HG03095 (cell line): ENCODE measurements at regions not wholly inside any gene's neighbourhood (a gene's known extent, or its start where the extent isn't known, plus 50 kb on each side); places are given as distances from the start of the nearest gene placed in this dataset.
"Not testable (repeated sequence)": the region's sequence is repeated elsewhere in the genome, so short reads cannot be mapped to it uniquely, and the experiment has no call there.

Experiments
- ATAC-seq: cut with Tn5 transposase; IDR thresholded peaks from one replicate; pipeline ENCODE4 v1.9.1; 2021; ENCODE audit warnings: moderate library complexity; ENCODE audit not compliant: unreplicated experiment

DNA sequence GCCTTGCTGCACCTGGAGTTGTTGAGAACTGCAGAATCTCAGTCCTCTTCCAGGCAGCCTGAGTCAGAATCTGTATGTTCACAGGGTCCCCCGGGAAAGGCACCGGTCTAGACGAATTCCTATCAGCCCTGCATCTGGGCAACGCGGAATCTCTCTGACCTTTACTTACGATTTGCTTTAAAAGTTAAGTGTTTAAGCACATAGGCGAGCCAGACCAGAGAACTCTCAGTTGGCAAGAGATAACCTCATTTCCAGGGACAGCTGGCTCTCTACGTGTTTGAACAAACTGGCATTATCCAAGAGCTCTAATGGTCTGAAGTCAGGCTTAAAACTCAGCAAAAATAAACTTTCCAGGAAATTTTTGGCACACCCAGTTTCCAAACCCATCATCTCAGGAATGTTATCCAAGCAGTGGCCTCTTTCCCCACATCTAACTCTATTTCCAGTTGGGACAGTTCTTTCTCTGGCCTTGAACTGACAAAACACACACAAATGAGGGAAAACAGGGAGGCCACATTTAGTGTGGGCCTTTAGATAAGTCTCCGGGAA is 53.4 kb downstream of the HES1 start:
- no peak for ATAC-seq

DNA sequence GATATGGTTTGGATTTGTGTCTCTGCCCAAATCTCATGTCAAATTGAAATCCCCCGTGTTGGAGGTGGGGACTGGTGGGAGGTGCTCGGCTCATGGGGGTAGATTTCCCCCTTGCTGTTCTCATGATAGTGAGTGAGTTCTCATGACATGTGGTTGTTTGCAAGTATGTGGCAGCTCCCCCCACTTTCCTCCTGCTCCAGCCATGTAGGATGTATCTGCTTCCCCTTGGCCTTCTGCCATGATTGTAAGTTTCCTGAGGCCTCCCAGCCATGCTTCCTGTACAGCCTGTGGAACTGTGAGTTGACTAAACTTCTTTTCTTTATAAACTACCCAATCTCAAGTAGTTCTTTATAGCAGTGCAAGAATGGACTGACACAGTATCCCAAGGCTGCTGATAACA is 55.9 kb downstream of the HES1 start:
- not testable (repeated sequence) for ATAC-seq

DNA sequence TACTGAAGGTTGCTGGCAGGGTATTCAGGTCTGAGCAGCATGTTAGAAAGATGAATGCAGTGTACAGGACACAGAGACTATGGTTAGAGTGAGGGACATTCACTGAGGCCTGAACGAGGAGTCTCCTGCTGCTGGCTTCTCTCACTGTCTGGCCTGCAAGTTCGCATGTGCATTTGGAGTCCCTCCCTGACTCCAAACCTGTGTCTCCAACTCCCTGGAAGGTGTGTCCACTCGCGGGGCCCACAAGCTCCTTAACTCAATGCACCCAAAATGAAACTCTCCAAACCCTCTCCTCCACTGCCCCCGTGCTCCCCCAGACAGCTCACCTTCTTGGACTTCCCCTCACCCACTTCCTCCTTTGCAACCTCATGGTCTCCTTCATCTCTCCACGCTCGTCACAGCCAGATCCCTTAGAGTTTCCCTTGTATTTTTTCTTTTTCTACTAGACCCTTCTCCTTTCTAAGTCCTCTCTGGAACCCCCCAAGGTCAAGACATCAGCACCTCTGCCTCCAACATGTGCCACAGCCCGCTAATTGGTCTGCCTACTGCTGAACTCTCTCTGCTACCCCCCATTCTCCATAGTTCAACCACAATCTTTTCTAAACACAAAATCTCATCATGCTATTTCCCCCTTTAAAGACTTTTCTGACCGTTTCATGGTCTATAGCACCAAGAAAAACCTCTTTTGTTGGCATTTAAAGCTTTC is 58.3 kb downstream of the HES1 start:
- no peak for ATAC-seq

DNA sequence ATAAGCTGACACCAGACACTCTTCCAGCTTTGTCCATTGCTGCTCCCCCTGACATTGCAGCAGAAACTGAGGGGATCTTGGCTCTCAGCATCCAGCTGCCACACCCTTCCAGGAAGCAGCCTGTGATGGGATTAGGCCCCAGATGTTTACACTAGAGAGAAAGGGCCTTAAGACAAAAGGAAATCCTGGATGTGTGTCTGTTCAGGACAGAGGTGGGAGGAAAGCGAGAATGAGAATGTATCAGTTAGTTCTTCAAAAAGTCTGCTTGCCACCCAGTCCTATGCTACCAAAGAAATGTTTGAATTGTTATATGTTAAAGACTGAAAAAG is 58.8 kb downstream of the HES1 start:
- no peak for ATAC-seq

DNA sequence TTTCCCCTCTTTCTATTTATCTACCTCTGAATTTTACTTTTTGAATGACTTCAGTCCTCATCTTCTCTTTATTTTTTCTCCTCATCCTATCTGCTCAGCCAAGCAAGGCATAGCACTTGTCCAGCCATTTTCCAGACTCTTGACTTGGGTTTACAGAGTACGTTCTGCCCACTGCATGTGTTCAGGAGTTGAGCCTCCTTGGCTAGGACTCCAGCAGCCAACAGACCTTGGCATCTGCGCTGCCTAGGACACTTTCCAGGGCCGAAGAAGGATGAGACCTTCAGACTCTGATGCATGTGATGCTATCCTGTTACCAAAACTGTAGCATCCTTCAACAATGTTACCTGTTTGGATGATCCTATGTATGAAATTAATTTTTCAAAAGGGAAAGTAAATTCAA is 59.7 kb downstream of the HES1 start:
- ATAC-seq, result no peak

DNA sequence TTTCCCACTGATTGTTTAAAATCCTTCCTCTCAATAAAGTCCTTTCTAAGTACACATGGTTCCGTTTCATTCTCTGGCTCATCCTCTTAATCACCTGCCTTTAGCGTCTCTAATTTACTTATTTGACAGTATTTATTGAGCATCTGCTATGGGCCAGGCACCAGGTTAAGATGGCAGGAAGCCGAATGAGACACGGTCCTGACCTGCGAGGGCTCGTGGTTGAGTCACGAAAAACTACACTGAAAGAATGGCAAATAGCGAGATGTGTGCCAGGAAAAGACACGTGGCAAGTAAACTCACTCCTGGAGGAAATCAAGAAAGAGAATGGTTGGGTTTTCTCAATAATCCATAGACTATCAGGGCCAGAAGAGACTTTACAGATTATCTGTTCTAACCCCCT is 60.9 kb downstream of the HES1 start:
- ATAC-seq, result no peak

DNA sequence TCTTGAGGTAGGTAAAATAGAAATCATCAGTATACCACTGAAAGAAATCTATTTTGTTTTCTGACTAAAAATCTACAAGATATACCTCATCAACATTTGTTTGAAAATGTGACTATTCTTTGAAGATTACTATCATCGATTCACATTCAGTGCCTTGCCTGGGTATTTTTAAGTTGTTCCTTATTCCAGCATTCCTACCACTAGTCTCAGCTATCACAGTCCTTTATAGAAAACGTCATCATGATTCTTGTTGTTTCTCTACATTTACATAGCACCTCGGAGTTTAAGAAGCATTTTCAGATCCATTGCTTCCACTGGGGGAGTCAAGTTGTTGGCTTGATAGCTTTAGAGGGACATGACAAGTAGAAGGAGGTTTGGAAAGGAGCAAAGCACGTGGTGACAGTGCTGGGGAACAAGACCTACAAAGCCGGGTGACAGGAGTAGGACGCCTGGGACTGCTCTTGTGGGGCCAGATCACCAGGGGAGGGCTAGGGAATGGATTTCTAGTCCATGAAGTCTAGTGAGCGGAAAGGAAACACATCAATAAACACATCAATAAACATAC is 61.5 kb downstream of the HES1 start:
- ATAC-seq, result no peak

DNA sequence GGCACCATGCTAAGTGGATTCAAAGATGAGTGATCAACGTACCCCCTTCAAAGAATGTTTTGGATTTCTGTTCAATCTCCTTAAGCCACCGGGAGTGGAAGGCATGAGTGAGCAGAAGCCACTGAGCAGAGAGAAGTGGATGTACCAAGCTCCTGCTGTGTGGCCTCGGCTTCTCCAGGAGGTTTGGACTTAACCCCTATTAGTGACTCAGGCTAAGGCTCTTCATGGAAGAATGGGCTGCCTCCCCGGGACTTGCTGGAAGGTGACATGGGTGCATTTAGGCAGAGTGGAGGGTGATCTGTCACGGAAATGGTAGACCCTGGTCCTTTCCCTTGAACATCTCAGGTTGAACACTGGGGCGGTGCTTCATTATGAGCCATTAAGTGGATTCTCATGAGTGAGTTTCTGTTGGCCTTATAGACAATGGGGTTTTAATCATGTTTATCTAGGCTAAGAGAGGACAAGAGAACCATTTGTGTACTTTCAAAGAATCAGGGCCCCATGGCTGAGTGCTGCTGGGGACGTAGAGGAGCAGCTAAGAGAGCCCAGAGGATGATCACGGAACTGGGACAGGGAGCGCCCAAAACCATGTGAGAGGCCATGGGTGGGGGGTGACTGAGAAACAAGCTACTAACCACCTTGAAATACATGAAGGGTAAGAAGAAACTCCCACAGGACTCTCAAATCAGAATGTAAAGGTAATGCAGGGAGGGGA is 62.2 kb downstream of the HES1 start:
- no peak for ATAC-seq

DNA sequence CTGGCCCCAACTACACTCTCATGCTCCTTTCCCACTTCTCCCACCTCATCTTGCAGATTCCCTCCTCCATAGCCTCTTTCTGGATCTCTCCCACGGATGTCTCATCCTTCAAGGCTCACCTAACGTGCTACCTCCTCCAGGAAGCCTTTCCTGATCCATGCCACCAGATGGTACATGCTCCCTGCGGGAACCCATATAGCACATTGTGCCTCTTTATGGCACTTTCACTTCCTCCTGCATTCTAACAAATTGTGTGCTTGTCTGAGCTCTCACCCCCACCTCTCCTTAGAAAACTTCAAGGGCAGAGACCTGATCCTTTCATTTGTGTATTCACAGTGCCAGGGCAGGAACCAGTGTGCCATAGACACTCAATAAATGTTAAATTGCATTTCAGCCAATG is 63.0 kb downstream of the HES1 start:
- ATAC-seq, result no peak

DNA sequence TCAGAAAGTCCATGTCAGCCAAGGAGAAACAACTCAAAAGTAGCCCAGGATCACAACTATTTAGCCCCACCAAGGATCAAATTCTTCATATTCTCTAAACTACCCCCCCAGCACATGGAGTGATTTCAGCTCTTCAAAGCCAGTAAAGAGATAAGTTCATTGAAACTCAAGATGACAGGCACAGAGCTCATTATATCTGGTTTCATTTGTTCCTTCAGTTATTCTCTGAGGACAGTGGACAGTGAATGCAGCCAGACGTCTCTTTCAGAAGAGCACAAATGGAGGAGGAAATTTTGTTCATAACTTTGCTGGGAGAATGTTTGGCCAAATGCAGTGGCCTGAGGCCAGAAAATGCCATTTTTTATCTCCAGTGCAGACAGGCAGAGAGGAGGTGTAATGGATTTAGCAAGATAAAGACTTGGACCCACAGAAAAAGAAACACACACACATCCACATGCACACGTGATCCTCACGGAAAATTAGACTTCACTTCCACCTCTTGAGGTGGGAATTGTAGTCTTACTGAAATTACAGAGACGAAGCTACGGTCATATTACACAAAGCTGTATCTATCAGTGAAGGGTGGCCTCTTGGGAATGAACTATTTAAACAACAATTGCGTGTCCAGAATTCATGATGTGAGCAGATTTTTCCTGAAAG is 64.6 kb downstream of the HES1 start:
- no peak for ATAC-seq

DNA sequence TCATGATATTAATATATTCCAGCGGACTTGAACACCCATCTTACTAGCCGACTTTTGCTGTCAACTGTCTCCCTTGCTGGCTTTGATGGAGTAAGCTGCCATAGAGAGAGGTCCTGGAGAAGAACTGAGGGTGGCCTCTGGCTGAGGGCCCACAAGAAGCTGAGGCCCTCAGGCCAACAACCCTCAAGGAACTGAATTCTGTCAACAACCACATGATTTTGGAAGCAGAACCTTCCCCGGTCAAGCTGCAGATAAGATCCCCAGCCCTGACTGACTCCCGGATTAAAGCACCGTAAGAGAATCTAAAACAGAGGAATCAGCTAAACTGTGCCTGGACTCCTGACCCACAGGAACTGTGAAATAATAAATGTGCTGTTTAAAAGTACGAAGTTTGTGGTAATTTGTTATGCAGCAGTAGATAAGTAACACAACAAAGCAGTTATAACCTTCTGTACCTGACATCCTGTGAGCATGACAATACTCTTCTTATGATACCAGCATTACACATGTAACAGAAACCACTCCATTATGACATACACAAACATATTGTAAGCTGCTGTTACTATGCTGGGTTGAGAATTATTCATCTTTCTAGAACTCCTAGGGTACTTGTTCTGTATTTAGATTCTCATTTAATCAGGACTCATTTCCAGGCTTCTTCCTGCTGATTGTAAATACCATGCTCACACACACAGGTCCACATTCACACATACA is 66.2 kb downstream of the HES1 start:
- ATAC-seq, result no peak

DNA sequence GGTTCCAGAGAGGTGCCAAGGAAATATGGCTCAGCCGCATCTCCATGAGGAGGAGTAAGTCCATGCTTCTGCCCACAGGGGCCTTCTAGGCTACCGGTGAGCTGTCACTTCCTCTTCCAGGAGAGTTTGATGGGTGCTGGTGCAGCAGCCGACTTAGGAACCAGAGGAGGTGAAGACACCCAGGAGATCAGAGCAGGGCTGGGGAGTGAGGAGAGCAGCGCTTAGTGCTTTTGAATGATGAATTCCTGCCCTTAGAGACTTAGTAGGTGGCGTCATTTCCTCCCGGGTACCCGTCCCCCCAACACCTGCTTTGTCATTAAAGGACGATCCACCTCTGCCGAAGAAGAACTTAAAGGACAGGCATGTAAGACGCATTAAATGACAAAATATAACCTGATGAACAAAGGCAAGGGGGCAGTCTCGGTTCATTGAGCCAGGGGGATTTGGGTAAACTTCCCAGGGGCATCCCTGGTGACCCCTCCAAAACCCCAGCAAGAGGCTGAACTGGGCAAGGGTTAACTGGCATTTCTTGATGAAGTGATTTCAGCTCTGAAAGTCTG is 67.6 kb downstream of the HES1 start:
- no peak for ATAC-seq

DNA sequence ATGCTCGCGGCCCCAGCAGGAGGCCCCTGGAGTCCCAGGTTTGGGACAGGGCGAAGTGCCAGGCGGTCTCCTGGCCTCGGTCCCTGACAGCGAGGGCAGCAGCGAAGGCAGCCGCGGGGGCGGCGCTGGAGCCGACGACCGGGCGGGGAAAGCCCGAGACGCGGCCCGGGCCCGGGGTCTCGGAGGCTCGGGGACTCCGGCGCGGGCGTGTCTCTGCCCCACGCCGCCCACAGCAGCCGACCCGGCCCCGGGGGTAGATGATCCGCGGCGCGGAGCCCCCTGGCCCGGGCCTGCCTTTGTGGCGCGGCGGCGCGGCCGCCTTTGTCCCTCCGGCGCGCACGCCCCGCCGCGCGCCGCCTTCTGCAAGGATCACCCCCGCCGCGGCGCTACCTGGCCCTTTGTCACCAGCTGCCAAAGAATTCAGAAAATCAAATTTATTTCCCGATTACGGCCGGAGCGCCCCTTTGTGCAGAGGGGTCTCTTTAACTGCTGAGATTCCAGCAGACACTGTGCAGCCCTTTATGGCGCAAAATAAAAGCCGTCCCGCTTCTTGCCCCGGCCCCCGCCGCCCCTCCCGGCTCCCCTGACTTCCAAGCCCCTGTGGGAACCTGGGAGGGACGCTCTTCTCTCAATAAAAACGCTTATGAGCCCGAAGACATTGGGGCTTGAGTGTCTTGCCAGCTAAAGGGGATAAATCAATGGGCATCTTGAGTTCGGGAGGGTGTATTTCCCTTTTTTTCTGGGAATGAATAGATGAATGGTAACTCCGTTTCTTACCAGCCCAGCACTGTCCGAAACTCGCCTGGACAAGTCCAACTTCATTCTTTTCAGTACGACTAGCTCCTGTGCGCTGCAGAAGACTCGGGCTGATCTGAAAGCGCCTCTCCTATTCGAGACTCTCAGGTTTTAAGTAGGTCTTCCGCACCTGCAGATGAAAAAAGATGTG is 68.4 kb downstream of the HES1 start:
- ATAC-seq, result no peak

DNA sequence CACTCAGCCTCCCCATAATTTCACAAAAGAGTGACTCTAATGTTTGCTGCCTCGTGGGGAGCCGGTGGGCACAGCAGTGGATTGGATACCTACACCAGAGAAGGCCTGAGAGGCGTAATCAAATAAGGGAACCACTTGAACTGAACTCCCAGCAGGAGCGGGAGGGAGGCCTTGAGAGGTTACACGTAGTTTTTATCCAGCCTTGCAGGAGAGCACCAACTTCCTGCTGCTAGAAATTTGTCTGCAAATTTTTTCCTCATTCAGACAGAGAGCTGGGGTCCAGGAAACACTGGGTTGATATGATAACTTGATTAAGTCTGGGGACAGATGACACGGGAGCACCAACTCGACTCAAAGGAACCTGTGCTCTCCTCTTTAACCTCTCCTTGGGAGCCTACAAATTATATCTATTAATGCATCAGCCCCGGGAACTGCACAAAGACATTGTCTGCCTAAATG is 69.8 kb downstream of the HES1 start:
- ATAC-seq, result no peak

DNA sequence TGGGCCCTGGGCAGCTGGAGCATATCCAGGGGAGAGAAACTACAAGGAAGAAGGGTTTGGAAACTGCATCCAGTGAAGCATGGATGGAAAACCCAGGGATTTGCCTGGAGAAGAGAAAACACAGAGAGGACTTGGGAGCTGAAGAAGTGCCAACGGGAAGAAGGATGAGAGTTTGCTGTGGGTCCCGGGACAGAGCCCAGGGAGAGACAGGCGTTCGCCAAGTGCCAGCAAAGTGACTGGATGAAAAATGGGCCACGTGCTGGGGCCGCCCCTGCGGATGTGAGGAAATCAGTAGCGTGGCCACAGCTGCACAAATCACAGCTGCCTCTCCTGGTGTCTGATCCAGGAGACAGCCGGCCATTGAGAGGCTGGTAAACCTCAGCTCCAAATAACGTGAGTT is 70.4 kb downstream of the HES1 start:
- no peak for ATAC-seq

DNA sequence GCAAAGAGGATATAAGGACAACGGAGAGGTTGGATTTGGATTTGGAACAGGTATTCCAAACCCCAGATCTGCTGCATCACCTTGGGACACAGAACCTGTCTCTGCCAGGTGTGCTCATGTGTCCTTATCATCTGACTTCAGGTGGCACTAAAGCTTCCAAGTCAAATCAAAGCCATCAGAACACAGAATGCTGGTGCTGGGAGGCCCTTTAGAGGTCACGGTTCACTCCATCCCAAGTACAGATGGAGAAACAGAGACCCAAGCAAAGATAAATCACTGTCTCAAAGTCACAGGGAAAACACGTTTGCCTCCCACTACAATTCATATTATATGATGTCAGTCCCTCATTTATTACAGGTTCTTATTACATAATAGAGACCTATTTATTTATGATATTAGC is 72.8 kb downstream of the HES1 start:
- ATAC-seq, result no peak

DNA sequence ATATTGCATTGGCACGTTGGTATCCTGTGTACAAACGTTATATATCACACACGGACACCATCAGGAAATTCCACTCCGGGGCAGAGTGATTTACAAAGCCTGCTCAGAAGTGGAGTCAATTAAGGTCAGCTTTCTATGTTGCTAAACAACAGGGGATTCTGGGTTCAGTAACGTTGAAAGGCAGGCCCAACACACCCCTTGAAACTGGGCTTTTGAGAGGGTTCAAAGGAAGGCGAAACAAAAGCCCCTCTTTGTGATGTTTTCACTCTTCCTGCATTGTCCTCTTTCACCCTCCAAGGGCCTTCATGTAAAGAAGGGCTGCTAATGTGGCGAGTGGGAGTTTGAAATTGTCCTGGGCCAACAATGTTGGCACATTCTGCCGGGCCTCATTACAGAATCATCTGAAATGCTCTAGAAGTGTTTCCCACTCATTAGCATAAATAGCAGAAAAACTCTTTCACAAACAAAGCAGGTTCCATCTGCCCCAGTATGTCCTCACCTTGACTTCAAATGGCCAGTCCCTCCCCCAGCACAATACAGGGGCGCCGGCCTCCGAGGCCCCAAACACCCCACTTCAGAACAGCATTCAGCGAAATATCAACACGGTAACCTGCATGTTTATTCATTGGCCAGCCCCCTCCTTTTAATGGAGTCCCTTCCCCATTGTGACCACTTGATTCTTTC is 76.4 kb downstream of the HES1 start:
- ATAC-seq, result no peak

DNA sequence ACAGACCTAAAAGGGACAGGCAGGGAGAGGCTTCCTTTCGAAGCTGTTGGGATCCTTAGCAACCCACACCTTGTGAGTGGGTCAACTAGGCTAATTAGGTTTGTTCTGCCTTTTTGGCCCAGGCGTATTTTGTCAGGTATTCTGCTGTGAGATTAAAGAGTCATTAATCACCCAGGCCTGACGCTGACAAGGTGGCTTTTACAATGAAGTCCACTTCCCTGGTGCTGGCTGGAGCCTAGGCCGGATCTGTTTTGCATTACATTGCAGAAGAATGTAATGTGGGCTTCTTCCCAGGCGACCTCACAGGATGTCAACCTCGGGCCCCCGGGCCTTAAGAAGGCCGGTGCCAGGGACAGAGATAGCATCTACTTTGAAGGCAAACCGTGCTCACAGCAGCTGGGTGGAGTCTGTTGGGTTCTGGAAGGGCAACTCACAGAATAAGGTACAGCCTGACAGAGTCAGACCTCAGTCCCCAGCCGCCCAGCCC is 76.9 kb downstream of the HES1 start:
- no peak for ATAC-seq

DNA sequence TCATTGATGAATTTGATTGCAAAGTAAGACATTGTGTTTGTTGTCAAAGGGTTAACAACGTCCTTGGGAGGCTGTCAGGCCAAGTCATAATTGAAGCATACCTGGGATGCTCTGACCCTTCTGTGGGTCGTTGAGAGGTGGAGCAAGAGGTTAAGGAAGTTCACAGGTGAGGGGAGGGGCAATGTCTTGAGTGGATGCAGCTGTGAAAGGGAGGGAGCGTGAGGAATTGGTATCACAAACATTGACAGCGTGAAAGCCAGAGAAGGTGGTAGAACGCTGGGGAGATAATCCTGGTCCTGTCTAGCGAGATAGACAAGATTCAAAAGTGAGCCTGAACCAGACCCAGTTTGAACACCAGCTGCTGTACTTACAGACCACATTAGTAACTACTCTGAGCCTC is 79.4 kb downstream of the HES1 start:
- ATAC-seq, result no peak
